ENCODE measurements at regions not wholly inside any gene's neighbourhood (a gene's known extent, or its start where the extent isn't known, plus 50 kb on each side); places are given as distances from the start of the nearest gene placed in this dataset.

DNA sequence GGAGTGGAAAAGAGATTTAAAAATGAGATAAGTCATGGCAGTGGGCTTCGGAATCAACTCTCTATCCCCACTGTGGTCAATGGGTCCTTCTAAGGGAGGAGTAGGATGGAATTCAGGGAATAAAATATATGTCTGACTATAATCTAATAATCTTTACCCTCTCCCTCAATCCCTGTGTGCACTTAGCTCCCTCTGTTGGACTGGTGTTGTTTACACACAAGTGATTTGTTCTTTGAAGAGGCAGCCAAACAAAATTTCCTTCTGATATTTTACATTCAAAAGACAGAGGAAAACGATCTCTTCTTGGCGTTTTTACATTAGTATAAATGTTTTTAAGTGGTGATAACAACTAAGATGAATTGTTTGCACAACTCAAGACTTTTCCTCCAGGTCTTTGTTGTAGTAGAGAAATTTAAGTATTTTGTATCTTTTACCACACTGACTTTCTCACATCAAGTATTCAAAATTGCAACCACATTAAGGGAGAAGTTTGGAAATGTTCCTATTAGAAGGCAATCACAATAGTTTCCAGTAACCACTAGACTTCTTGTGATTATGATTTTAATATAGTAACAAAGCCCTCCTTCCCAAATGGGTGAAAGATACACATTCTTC lies 317.8 kb downstream of the CENPW start:
- DNase-seq (ENCODE audit: low read depth), result peak; percentile 23

DNA sequence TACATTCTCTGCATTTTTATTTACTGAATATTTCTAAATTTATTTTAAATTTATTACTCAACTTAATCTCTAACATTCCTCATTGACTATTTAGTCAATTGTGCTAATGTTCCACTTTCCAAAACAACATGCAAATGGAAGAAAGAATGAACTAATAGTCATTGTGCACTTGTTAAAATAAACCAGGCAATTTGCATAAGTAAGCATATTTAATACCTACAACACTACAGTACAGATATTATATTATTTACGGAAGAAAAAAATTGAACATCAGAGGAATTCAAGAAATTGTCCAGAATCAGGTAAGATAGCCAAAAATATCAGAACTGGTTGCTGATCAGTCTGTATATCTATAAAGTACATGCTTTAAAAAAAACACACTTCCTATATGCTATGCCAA lies 320.5 kb downstream of the CENPW start:
- H3K4me3 Mint-ChIP-seq (ENCODE audit: unreplicated experiment), result no peak overlapping the region
- Histone ChIP-seq H4K20me1 (ENCODE audit: insufficient read depth, low read length) (no peaks in the 10 kb centered on the region), H3K79me2 (ENCODE audit: insufficient read depth, low read length) (no peaks in the 10 kb centered on the region), H3K36me3 (ENCODE audit: insufficient read depth, low read length) (no peaks in the 10 kb centered on the region), H3K27ac (ENCODE audit: low read depth, low read length) (no peak overlapping the region), H3K4me2 (ENCODE audit: low read length) (no peak overlapping the region), H3K27me3 (ENCODE audit: insufficient read depth, low read length) (no peaks in the 10 kb centered on the region), H3K4me3 (ENCODE audit: insufficient read depth, low read depth, low read length) (no peak overlapping the region), H3K9me3 (ENCODE audit: insufficient read depth, low read depth, low read length) (no peaks in the 10 kb centered on the region), H3K4me1 (ENCODE audit: insufficient read depth, low read length) (peaks cover 3% of the 10 kb centered on the region), H3K9ac (ENCODE audit: low read length) (no peak overlapping the region), H2AFZ (ENCODE audit: low read depth, low read length) (no peak overlapping the region)
- no peak for DNase-seq (ENCODE audit: low read depth)
- TF ChIP-seq EZH2 (IDR thresholded peaks at IDR 0.05; ENCODE audit: insufficient read depth, low read length), result no peak
- TF ChIP-seq, protein P1, sequence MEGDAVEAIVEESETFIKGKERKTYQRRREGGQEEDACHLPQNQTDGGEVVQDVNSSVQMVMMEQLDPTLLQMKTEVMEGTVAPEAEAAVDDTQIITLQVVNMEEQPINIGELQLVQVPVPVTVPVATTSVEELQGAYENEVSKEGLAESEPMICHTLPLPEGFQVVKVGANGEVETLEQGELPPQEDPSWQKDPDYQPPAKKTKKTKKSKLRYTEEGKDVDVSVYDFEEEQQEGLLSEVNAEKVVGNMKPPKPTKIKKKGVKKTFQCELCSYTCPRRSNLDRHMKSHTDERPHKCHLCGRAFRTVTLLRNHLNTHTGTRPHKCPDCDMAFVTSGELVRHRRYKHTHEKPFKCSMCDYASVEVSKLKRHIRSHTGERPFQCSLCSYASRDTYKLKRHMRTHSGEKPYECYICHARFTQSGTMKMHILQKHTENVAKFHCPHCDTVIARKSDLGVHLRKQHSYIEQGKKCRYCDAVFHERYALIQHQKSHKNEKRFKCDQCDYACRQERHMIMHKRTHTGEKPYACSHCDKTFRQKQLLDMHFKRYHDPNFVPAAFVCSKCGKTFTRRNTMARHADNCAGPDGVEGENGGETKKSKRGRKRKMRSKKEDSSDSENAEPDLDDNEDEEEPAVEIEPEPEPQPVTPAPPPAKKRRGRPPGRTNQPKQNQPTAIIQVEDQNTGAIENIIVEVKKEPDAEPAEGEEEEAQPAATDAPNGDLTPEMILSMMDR (IDR thresholded peaks at IDR 0.05; ENCODE audit: insufficient read depth, low read depth, low read length), result no peak
- H3K27ac Mint-ChIP-seq (ENCODE audit: unreplicated experiment), result no peak overlapping the region
- no peak for FAIRE-seq
- no peaks in the 10 kb centered on the region for H3K36me3 Mint-ChIP-seq (ENCODE audit: low read depth, unreplicated experiment)
- H3K27me3 Mint-ChIP-seq (ENCODE audit: low read depth, unreplicated experiment), result no peaks in the 10 kb centered on the region
- H3K4me1 Mint-ChIP-seq (ENCODE audit: low read depth, unreplicated experiment), result peaks cover 19% of the 10 kb centered on the region
- H3K9me3 Mint-ChIP-seq (ENCODE audit: unreplicated experiment), result no peaks in the 10 kb centered on the region

More for the DNA sequence above, 317.8 kb downstream of the CENPW start:
- Histone ChIP-seq H4K20me1 (ENCODE audit: insufficient read depth, low read length) (no peaks in the 10 kb centered on the region), H3K27me3 (ENCODE audit: insufficient read depth, low read length) (no peaks in the 10 kb centered on the region), H2AFZ (ENCODE audit: low read depth, low read length) (no peak overlapping the region), H3K27ac (ENCODE audit: low read depth, low read length) (no peak overlapping the region), H3K36me3 (ENCODE audit: insufficient read depth, low read length) (no peaks in the 10 kb centered on the region), H3K4me2 (ENCODE audit: low read length) (no peak overlapping the region), H3K9me3 (ENCODE audit: insufficient read depth, low read depth, low read length) (peaks cover 3% of the 10 kb centered on the region), H3K79me2 (ENCODE audit: insufficient read depth, low read length) (no peaks in the 10 kb centered on the region), H3K9ac (ENCODE audit: low read length) (no peak overlapping the region), H3K4me1 (ENCODE audit: insufficient read depth, low read length) (peaks cover 3% of the 10 kb centered on the region), H3K4me3 (ENCODE audit: insufficient read depth, low read depth, low read length) (no peak overlapping the region)
- no peak overlapping the region for H3K27ac Mint-ChIP-seq (ENCODE audit: unreplicated experiment)
- H3K4me1 Mint-ChIP-seq (ENCODE audit: low read depth, unreplicated experiment), result peaks cover 19% of the 10 kb centered on the region
- H3K4me3 Mint-ChIP-seq (ENCODE audit: unreplicated experiment), result no peak overlapping the region
- H3K36me3 Mint-ChIP-seq (ENCODE audit: low read depth, unreplicated experiment), result no peaks in the 10 kb centered on the region
- FAIRE-seq, result no peak
- no peak for TF ChIP-seq EZH2 (IDR thresholded peaks at IDR 0.05; ENCODE audit: insufficient read depth, low read length)
- TF ChIP-seq, protein P1 (IDR thresholded peaks at IDR 0.05; ENCODE audit: insufficient read depth, low read depth, low read length), result peak; percentile 43
- H3K9me3 Mint-ChIP-seq (ENCODE audit: unreplicated experiment), result peaks cover 6% of the 10 kb centered on the region
- H3K27me3 Mint-ChIP-seq (ENCODE audit: low read depth, unreplicated experiment), result no peaks in the 10 kb centered on the region

DNA sequence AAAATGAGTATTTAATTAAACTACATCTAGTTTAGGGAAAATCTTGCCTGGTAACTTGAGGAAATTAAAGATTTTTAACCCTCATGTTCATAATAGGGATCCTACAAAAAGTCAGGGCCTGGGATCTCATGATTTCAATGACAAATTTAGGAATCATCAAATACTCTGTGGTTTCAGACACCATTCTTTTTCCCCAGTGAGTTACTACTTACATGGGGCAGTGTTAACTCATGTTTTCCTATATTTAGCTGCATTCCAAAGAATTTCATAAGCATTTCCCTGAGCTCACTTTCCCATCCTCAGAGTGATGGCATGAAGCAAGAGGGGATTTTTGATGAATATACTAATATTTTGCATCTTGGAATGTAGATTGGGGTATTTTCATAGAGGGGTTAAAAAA lies 321.7 kb downstream of the CENPW start:
- Mint-ChIP-seq H3K4me1 (ENCODE audit: low read depth, unreplicated experiment) (peaks cover 19% of the 10 kb centered on the region), H3K27ac (ENCODE audit: unreplicated experiment) (peak overlapping the region; percentile 78), H3K4me3 (ENCODE audit: unreplicated experiment) (no peak overlapping the region), H3K36me3 (ENCODE audit: low read depth, unreplicated experiment) (no peaks in the 10 kb centered on the region), H3K27me3 (ENCODE audit: low read depth, unreplicated experiment) (no peaks in the 10 kb centered on the region), H3K9me3 (ENCODE audit: unreplicated experiment) (no peaks in the 10 kb centered on the region)
- H3K79me2 ChIP-seq (ENCODE audit: insufficient read depth, low read length), result no peaks in the 10 kb centered on the region
- no peaks in the 10 kb centered on the region for H3K27me3 ChIP-seq (ENCODE audit: insufficient read depth, low read length)
- H3K9me3 ChIP-seq (ENCODE audit: insufficient read depth, low read depth, low read length), result no peaks in the 10 kb centered on the region
- peak; percentile 81 for FAIRE-seq
- no peak overlapping the region for H3K9ac ChIP-seq (ENCODE audit: low read length)
- H2AFZ ChIP-seq (ENCODE audit: low read depth, low read length), result no peak overlapping the region
- peak; percentile 74 for DNase-seq (ENCODE audit: low read depth)
- H3K4me2 ChIP-seq (ENCODE audit: low read length), result peak overlapping the region; percentile 6
- TF ChIP-seq EZH2 (IDR thresholded peaks at IDR 0.05; ENCODE audit: insufficient read depth, low read length), result no peak
- TF ChIP-seq, protein P1 (IDR thresholded peaks at IDR 0.05; ENCODE audit: insufficient read depth, low read depth, low read length), result no peak
- H3K4me1 ChIP-seq (ENCODE audit: insufficient read depth, low read length), result peaks cover 3% of the 10 kb centered on the region
- H4K20me1 ChIP-seq (ENCODE audit: insufficient read depth, low read length), result no peaks in the 10 kb centered on the region
- H3K4me3 ChIP-seq (ENCODE audit: insufficient read depth, low read depth, low read length), result no peak overlapping the region
- no peaks in the 10 kb centered on the region for H3K36me3 ChIP-seq (ENCODE audit: insufficient read depth, low read length)
- peak overlapping the region; percentile 47 for H3K27ac ChIP-seq (ENCODE audit: low read depth, low read length)
